GM19395 (cell line): ENCODE measurements at regions not wholly inside any gene's neighbourhood (a gene's known extent, or its start where the extent isn't known, plus 50 kb on each side); places are given as distances from the start of the nearest gene placed in this dataset.
"Not testable (repeated sequence)": the region's sequence is repeated elsewhere in the genome, so short reads cannot be mapped to it uniquely, and the experiment has no call there.

Experiments
- ATAC-seq: cut with Tn5 transposase; IDR thresholded peaks from one replicate; pipeline ENCODE4 v1.9.1; 2021; ENCODE audit warnings: mild to moderate bottlenecking, moderate library complexity; ENCODE audit not compliant: unreplicated experiment

DNA sequence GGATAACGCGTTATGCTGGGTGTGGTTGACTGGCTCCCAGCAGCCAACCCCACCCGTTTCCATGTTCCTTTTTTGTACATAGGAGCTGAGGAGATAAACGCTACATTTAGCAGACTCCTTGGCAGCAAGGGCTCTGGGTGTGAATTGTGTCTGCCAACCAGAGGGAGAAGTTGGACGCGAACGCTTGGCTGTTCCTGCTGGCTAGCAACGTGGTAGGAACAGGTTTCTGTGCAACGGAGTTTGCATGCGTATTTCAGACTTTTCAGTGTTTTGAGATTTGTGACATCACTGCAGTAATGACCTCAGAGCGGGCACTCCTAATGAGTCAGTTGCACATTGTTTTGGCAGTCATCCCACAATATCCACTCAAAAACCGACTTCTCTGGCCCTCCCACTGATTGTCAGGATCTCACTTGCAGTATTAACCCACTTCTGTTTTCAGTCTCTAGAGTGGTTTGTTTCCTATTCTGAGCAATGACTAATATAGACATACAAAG is 98.7 kb upstream of the RGS1 start:
- ATAC-seq: peak; percentile 77

DNA sequence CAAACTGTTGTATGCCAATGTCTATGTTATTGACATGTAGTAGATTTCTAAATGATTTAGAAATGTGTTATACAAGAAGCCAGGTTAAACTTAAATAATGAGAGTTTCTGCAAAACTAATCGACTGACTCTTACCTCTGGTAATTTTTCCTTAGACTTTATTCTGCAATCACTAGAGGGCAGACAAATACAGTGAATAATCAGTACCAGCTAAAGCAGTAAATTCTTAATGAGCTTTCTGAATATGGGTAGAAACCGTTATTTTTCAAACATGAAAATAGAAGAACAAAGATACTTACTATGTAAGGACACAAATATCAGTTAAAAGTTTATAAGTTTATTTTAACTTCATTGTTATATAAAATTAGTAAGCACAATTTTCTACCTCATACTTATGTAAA is 97.9 kb upstream of the RGS1 start:
- peak; percentile 71 for ATAC-seq

- ATAC-seq: no peak
These were observed 89.7 kb upstream of the RGS1 start for GRCh38 chr1:192485692-192486436.

- no peak for ATAC-seq
These were observed 87.5 kb upstream of the RGS1 start for GRCh38 chr1:192488058-192488457.

DNA sequence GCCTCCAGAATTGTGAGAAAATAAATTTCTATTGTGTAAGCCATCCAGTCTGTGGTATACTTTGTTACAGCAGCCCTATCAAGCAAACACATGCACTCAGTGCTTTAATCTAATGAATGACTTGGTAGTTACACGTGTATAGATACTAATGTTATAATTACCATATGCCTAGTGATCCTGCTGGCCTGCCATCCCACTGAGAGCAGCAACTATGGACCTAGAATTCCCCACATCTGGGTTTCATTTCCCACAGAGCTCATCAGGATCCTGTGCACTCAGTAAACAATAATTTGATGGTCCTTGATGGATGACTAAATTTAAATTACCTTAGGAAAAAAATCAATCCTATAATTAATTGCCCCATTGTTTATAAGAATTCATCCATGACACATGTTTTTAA is 86.5 kb upstream of the RGS1 start:
- ATAC-seq: no peak

DNA sequence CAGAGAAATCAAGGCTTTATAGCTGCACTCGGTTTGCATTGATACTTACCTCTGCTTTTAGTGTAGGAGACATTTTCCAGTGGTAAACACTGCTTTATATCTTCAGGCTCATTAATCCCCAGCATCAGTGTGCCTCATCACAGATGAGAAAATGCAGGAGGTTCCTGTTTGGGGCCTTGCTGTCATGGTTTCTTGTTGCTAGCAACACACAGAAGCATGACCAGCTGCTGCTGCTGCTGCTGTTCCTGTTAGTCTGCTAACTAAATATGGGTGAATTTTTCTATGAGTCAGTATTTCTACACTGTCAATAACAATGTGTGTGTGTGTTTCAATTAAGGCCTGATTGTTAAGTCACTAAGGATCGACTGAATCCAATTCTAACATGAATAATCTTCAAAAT is 85.8 kb upstream of the RGS1 start:
- ATAC-seq: peak; percentile 81

GRCh38 chr1:192491804-192492554 is 83.6 kb upstream of the RGS1 start:
- no peak for ATAC-seq

GRCh38 chr1:192493584-192493983 is 82.0 kb upstream of the RGS1 start:
- ATAC-seq: no peak

DNA sequence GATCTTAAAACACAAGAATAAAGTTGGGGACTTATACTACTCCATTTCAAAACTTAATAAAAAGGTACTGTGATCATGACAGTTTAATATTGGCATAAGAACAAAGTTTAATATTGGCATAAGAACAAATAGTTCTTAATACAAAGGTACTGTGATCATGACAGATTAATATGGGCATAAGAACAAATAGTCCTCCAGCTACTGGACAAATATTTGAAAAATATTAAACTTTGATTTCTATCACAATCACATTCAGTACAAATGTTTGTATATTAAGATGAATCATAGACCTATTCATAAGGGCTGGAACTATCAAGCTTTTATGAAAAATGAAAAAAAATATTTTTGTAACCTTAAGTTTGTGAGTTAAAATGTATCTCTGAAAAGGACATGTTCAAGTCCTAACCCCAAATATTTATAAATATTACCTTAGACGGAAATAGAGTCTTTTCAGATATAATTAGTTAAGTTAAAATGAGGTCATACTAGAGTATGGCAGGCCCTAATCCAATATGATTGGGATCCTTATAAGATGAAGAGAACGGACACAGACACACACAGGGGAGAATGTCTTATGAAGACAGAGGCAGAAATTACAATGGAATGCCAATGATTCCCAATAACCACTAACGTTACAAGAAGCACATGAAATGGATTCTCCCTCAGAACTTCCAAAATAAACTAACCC is 79.1 kb upstream of the RGS1 start:
- ATAC-seq: no peak

GRCh38 chr1:192497214-192497794 is 78.3 kb upstream of the RGS1 start:
- no peak for ATAC-seq

- not testable (repeated sequence) for ATAC-seq
These were observed 77.5 kb upstream of the RGS1 start for GRCh38 chr1:192498092-192498491.

GRCh38 chr1:192499061-192499581 is 76.5 kb upstream of the RGS1 start:
- ATAC-seq: not testable (repeated sequence)

GRCh38 chr1:192500541-192500940 is 75.0 kb upstream of the RGS1 start:
- not testable (repeated sequence) for ATAC-seq

GRCh38 chr1:192506741-192507155 is 68.8 kb upstream of the RGS1 start:
- peak; percentile 100 for ATAC-seq

- peak; percentile 32 for ATAC-seq
These were observed 63.0 kb upstream of the RGS1 start for GRCh38 chr1:192512426-192513162.

GRCh38 chr1:192513196-192513595 is 62.4 kb upstream of the RGS1 start:
- no peak for ATAC-seq

- no peak for ATAC-seq
These were observed 61.9 kb upstream of the RGS1 start for GRCh38 chr1:192513697-192514096.

GRCh38 chr1:192516776-192517297 is 58.7 kb upstream of the RGS1 start:
- peak; percentile 98 for ATAC-seq

DNA sequence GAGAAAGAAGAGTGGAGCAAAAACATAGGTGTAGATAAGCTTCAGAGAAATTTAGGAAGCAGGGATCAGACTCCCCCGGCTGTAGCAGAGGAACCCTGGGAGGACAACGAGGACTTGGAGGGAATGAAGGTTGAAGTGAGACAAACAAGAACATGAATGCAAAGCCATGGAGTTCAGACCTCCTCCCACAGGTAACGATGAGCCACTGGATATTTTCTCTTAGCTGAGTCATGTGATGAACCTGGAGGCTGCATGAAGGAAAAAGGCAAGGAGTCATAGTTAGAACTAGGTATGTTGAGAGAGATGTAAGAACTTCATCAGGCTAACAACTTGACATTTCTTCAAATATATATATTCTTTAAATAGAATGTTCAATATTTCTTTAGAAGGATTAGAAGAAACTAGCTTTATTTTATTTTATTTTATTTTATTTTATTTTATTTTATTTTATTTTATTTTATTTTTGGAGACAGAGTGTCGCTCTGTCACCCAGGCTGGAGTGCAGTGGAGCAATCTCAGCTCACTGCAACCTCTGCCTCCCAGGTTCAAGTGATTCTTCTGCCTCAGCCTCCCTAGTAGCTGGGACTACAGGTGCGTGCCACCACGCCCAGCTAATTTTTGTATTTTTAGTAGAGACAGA is 57.7 kb upstream of the RGS1 start:
- not testable (repeated sequence) for ATAC-seq
